PC-3 (cell line): ENCODE measurements at regions not wholly inside any gene's neighbourhood (a gene's known extent, or its start where the extent isn't known, plus 50 kb on each side); places are given as distances from the start of the nearest gene placed in this dataset.
"Not testable (repeated sequence)": the region's sequence is repeated elsewhere in the genome, so short reads cannot be mapped to it uniquely, and the experiment has no call there.

Experiments
- ATAC-seq: fragments of 200-7000 bp; cut with Tn5 transposase; 2 replicates; pipeline ENCODE4 v1.9.1; 2020; ENCODE audit warnings: mild to moderate bottlenecking, moderate library complexity
- BruUV-seq: library from RNA; stranded (reverse); fragments of 400-500 nt; replicated peaks from 2 replicates; lab custom pipeline; 2021; lab: Mats Ljungman, UMichigan
- CTCF ChIA-PET: fragments of 300-600 bp; sonication (Branson Sonifier 250); formaldehyde crosslinking; loops from one replicate; lab custom pipeline; 2022; ENCODE audit warnings: antibody characterized with exemption; lab: Charles Lee
- POLR2A ChIA-PET: fragments of 300-600 bp; sonication (Branson Sonifier 250); formaldehyde crosslinking; loops from one replicate; lab custom pipeline; 2022; ENCODE audit warnings: antibody characterized with exemption; ENCODE audit not compliant: unreplicated experiment; lab: Charles Lee
- DNase-seq: peaks from one replicate; pipeline ENCODE4 v3.0.0-alpha.2; 2015
- H2AFZ ChIP-seq: fragments of 300-600 bp; sonication (generic); 2 replicates; pipeline ENCODE4 v1.6.0; 2016; ENCODE audit warnings: antibody characterized with exemption, low read length
- H3F3A ChIP-seq: fragments of 300-600 bp; sonication (generic); one replicate; pipeline ENCODE4 v1.6.0; 2017; ENCODE audit warnings: antibody characterized with exemption, low read length, control low read depth, mild to moderate bottlenecking; ENCODE audit not compliant: unreplicated experiment
- H3K27ac ChIP-seq: fragments of 300-600 bp; sonication (generic); 2 replicates; pipeline ENCODE4 v1.5.1; 2016; ENCODE audit warnings: mild to moderate bottlenecking, low read length
- H3K27me3 ChIP-seq: fragments of 300-600 bp; sonication (generic); 2 replicates; pipeline ENCODE4 v1.6.1; 2016; ENCODE audit warnings: low read length, mixed read lengths
- H3K36me3 ChIP-seq: fragments of 300-600 bp; sonication (generic); 2 replicates; pipeline ENCODE4 v1.6.1; 2016; ENCODE audit warnings: low read depth, mixed run types, low read length, mixed read lengths
- H3K4me1 ChIP-seq: fragments of 300-600 bp; sonication (generic); 2 replicates; pipeline ENCODE4 v1.5.1; 2016; ENCODE audit warnings: low read length; ENCODE audit not compliant: insufficient read depth
- H3K4me2 ChIP-seq: fragments of 300-600 bp; sonication (generic); 2 replicates; pipeline ENCODE4 v1.6.0; 2016; ENCODE audit warnings: low read length
- H3K4me3 ChIP-seq: fragments of 300-600 bp; sonication (generic); 2 replicates; pipeline ENCODE4 v1.5.1; 2016; ENCODE audit warnings: mild to moderate bottlenecking, low read length, mixed read lengths
- H3K79me2 ChIP-seq: fragments of 300-600 bp; sonication (generic); 2 replicates; pipeline ENCODE4 v1.6.1; 2017; ENCODE audit warnings: low read length, mixed read lengths
- H3K9ac ChIP-seq: fragments of 300-600 bp; sonication (generic); 2 replicates; pipeline ENCODE4 v1.6.0; 2016; ENCODE audit warnings: mild to moderate bottlenecking, low read length
- H3K9me2 ChIP-seq: fragments of 300-600 bp; sonication (generic); replicated peaks from 2 replicates; pipeline ENCODE4 v1.6.1; 2016; ENCODE audit warnings: mixed run types, low read length, mixed read lengths
- H3K9me3 ChIP-seq: fragments of 300-600 bp; sonication (generic); 2 replicates; pipeline ENCODE4 v1.6.1; 2016; ENCODE audit warnings: low read length, mixed read lengths
- H4K20me1 ChIP-seq: fragments of 300-600 bp; sonication (generic); 2 replicates; pipeline ENCODE4 v1.6.1; 2016; ENCODE audit warnings: low read length, mixed read lengths
- CTCF ChIP-seq: fragments of 300-600 bp; sonication (generic); conservative IDR thresholded peaks from 2 replicates; pipeline ENCODE4 v1.5.1; 2017; ENCODE audit warnings: antibody characterized with exemption, low read depth, mild to moderate bottlenecking, low read length
- EZH2 ChIP-seq: fragments of 300-600 bp; sonication (generic); IDR thresholded peaks from one replicate; pipeline ENCODE4 v1.6.1; 2017; ENCODE audit warnings: antibody characterized with exemption, mild to moderate bottlenecking, low read length; ENCODE audit not compliant: unreplicated experiment
- EZH2phosphoT487 ChIP-seq: fragments of 300-600 bp; sonication (generic); IDR thresholded peaks from 2 replicates; pipeline ENCODE4 v1.6.1; 2018; ENCODE audit warnings: mild to moderate bottlenecking, antibody characterized with exemption, low read length, borderline replicate concordance
- intact Hi-C: fragments of 100-400 bp; cut with micrococcal nuclease; formaldehyde crosslinking; loops from 2 replicates; pipeline ENCODE4 v1.9.0; 2023

- TF ChIP-seq EZH2phosphoT487 (no peak), EZH2 (no peak), CTCF (no peak)
- Histone ChIP-seq H3K27me3 (no peaks in the 10 kb centered on the region), H3K4me2 (no peak overlapping the region), H3K4me3 (no peak overlapping the region), H3K9me3 (no peaks in the 10 kb centered on the region), H2AFZ (no peak overlapping the region), H3K9me2 (no peaks in the 10 kb centered on the region), H3K9ac (no peak overlapping the region), H3F3A (no peaks in the 10 kb centered on the region), H3K4me1 (peaks cover 18% of the 10 kb centered on the region), H3K79me2 (no peaks in the 10 kb centered on the region), H3K36me3 (no peaks in the 10 kb centered on the region), H3K27ac (no peak overlapping the region), H4K20me1 (no peaks in the 10 kb centered on the region)
- intact Hi-C loops = no loop called here
- CTCF ChIA-PET = no interaction called here
- POLR2A ChIA-PET = no interaction called here
- no TSS peak for BruUV-seq
- ATAC-seq (no peak; the same call in 1 of the 2 replicates), DNase-seq (peak; percentile 10)
These were observed 477.0 kb downstream of the CDH10 start for GRCh38 chr5:24167806-24168205.

DNA sequence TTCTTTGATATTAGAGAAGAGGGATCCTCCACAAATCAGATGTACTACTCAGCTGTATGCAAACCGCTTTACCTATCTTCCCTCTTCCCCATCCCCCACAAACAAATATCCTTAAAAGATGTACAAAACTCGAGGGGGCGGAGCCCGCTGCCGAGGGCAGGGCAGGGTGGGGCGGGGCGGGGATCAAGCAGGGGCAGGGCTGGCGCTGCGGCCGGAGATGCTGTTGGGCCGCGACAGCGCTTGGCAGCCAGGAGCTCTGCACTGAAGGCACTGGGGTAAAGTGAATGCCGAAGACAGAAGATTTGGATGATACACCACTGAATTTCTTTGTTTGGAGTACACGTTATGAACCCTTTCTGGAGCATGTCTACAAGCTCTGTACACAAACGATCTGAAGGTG lies 474.8 kb downstream of the CDH10 start:
- no peaks in the 10 kb centered on the region for H3K27me3 ChIP-seq
- BruUV-seq = no TSS peak
- H2AFZ ChIP-seq = no peak overlapping the region
- no peak for ATAC-seq
- DNase-seq = no peak
- H3K79me2 ChIP-seq = no peaks in the 10 kb centered on the region
- POLR2A ChIA-PET = no interaction called here
- H3K9me3 ChIP-seq = no peaks in the 10 kb centered on the region
- H3K27ac ChIP-seq = no peak overlapping the region
- H3K4me2 ChIP-seq = no peak overlapping the region
- no peaks in the 10 kb centered on the region for H3K36me3 ChIP-seq
- H3K4me3 ChIP-seq = no peak overlapping the region
- no peak overlapping the region for H3K9ac ChIP-seq
- intact Hi-C loops = no loop called here
- no peaks in the 10 kb centered on the region for H3F3A ChIP-seq
- TF ChIP-seq CTCF (no peak), EZH2phosphoT487 (no peak), EZH2 (no peak)
- no peaks in the 10 kb centered on the region for H4K20me1 ChIP-seq
- H3K9me2 ChIP-seq = no peaks in the 10 kb centered on the region
- H3K4me1 ChIP-seq = peaks cover 10% of the 10 kb centered on the region; the same call in 1 of the 2 replicates
- CTCF ChIA-PET = no interaction called here

- H3F3A ChIP-seq, H3K9ac ChIP-seq, H3K4me2 ChIP-seq, ATAC-seq, H3K27me3 ChIP-seq, H3K4me3 ChIP-seq, DNase-seq, BruUV-seq, H3K9me2 ChIP-seq, CTCF ChIA-PET, H2AFZ ChIP-seq, H3K27ac ChIP-seq, H3K36me3 ChIP-seq, H3K9me3 ChIP-seq, POLR2A ChIA-PET, H3K79me2 ChIP-seq, H4K20me1 ChIP-seq, intact Hi-C loops: not testable (repeated sequence)
- H3K4me1 ChIP-seq = peaks cover 10% of the 10 kb centered on the region; the same call in 1 of the 2 replicates
These were observed 473.8 kb downstream of the CDH10 start for GRCh38 chr5:24170930-24171329.
